ENCODE measurements at regions not wholly inside any gene's neighbourhood (a gene's known extent, or its start where the extent isn't known, plus 50 kb on each side); places are given as distances from the start of the nearest gene placed in this dataset.

GRCh38 chr2:58304843-58305242 lies 63.7 kb upstream of the FANCL start (continued):
- TF ChIP-seq CHD7 (IDR thresholded peaks at IDR 0.05; ENCODE audit: insufficient replicate concordance, low read length), result no peak
- no peak for TF ChIP-seq GABPA (IDR thresholded peaks at IDR 0.05; ENCODE audit: borderline replicate concordance, insufficient read depth, low read length)
- TF ChIP-seq ASH2L (IDR thresholded peaks at IDR 0.05; ENCODE audit: low read length), result no peak
- TF ChIP-seq YY1 (IDR thresholded peaks at IDR 0.05; ENCODE audit: low read depth, low read length), result no peak
- no peak for TF ChIP-seq NANOG (IDR thresholded peaks at IDR 0.05; ENCODE audit: insufficient read depth, low read depth, low read length, poor library complexity, severe bottlenecking)
- no peak for TF ChIP-seq BRCA1 (IDR thresholded peaks at IDR 0.05; ENCODE audit: low read depth, low read length)
- TF ChIP-seq SP1 (IDR thresholded peaks at IDR 0.05; ENCODE audit: low read depth, low read length), result no peak
- no peak for TF ChIP-seq POU5F1 (IDR thresholded peaks at IDR 0.05; ENCODE audit: low read depth, low read length)
- no peak for TF ChIP-seq EP300 (IDR thresholded peaks at IDR 0.05; ENCODE audit: borderline replicate concordance in 1 of 2, low read depth in 2 of 2, low read length in 2 of 2)
- TF ChIP-seq FOSL1 (IDR thresholded peaks at IDR 0.05; ENCODE audit: insufficient read depth, low read depth, low read length), result no peak
- TF ChIP-seq RBBP5 (IDR thresholded peaks at IDR 0.05; ENCODE audit: borderline replicate concordance, low read depth, low read length), result no peak
